Nucleus accumbens (tissue), 56 donors: ENCODE measurements at regions not wholly inside any gene's neighbourhood (a gene's known extent, or its start where the extent isn't known, plus 50 kb on each side); places are given as distances from the start of the nearest gene placed in this dataset.

ENCODE experiments used
- DNase-seq, 56 donors: peaks; one replicate each; lab custom pipeline; 2025; lab: John Stamatoyannopoulos, UW

DNA sequence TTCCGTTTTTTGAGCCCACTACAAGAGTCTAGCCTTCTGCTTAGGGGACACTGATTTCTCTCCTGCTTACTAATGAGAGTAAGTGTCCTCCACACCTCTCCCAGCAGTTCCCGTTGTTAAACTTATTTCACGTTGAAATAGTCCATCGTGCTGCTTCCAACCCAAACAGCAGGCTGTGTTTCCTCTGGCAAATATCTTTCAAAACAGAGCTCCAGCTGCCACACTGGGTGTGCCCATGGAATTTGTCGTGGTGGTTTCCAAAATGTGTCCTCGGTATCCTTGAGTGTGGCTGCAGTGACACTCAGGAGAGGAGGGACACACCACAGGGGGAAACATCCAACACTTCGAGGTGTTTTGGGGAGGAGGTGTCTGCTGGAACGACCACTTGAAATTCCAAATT, 176.5 kb upstream of the RALGAPA2 start:
- DNase-seq, result no peak

DNA sequence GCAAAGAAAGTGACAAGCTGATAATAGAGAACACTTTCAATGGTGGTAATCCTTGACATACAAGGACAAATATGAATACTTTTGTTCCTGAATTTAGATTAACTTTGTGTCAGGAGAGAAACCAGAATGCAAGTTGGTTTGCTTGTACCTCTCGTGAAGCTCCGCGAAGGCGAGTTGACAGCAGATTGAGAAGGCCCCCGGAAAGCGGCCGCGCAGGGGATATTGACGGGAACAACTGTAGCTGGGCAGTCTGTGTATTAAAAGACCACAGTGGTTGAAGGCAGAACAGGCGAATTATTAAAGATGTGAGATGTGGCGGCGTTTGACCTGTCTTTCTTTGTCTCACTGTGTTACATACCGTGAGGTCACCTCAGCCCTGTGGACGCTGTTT, 175.8 kb upstream of the RALGAPA2 start:
- no peak for DNase-seq

DNA sequence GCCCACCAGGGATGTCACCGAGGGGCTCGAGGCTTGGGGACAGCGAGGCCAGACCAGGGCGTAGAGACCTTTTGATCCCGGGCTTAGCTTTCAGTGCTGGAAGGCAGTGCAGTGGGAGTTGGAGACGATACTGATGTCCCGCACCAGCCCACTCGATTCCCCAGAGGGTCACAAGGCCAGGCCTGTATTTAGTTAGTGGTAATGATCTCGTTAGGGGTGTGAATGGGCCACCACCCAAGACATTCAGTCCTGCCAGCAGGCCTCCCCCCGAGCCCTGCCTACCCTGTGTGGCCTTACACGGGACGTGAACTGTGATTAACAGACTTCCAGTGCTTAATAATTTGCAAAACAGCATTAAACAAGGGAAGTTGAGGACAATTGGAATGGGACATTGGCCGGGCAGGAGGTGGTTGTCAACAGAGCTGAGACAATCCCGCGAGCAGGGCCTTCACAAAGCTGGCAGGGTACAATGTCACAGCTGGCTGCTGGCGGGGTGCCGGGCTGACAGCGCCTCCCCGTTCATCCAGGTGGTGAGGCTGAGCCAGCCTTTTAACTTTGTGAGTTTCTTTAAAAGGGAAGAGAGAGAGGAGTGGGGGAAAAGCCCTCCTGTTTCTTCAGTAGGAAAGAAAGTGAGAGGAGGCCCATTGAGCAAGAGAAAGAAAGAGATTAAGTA, 175.3 kb upstream of the RALGAPA2 start:
- DNase-seq, result peak in 4 of 56 donors; percentile 1 to 39 (median 3)

DNA sequence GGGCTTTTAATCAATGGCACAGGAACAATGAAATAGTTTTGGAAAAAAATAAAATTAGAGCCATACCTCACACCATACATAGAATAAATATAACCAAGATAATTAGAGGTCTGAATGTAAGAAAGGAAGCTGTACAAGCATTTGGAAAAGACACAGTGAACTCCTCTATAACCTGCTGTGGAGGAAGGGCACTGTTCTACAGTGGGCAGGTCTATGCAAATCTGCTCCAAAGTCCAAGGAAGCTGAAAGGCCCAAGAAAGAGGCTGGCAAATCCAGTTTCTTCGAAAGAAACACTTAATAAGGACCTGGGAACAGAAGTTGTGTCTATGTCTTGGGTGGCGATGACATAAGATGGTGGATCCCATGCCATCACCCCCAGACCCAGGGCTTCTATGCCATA, 169.4 kb upstream of the RALGAPA2 start:
- no peak for DNase-seq

DNA sequence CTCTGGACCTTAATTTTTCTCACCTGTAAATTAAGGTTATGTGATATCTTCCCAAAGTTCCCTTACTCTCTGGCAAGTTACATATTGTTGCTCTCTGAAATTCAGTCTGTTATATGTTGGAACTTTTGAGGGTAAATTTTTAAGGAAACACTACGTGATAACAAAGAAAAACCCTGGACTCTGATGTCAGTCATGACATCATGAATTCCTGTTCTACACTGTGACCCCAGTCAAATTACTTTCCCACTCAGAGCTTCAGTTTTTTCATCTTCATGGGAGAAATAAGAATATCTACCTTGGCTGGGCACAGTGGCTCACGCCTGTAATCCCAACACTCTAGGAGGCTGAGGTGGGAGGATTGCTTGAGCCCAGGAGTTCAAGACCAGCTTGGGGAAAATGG, 164.6 kb upstream of the RALGAPA2 start:
- DNase-seq, result no peak

DNA sequence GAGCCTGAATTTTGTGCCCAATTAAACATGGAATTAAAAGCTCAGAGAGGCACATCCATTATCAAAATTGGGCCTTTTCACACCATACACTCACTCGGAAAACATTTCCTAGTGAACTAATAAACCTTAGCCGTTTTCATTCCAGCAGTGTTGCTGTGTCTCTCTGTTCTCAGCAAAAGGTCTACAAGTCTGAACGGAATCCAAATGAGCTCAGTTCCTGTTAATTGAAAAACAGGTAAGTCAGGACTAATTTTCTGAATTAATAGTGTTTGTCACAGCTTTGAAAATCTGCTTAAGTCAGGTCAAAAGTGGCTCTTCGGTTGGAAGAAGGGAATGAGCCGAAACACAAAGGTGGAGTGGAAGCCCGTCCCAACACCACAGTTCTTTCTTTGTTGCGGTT, 163.3 kb upstream of the RALGAPA2 start:
- DNase-seq, result no peak

DNA sequence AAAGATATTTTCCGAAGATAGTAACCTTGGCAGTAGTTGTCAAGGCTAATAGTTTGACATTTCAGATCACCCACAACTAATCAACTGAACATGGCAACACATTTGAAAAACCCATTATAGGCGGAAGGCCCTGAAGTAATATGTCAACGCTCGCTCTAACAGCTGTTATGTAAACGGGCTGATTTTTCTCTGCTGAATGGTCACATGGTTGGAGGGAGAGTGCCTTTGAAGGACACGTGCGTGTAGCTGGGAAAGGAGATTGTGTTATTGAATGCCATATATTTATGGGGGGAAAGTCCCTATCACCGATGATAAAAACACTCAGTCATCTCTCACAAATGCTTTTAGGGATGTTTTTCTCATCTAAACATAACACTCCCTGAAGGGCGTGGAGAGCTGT, 160.0 kb upstream of the RALGAPA2 start:
- no peak for DNase-seq

DNA sequence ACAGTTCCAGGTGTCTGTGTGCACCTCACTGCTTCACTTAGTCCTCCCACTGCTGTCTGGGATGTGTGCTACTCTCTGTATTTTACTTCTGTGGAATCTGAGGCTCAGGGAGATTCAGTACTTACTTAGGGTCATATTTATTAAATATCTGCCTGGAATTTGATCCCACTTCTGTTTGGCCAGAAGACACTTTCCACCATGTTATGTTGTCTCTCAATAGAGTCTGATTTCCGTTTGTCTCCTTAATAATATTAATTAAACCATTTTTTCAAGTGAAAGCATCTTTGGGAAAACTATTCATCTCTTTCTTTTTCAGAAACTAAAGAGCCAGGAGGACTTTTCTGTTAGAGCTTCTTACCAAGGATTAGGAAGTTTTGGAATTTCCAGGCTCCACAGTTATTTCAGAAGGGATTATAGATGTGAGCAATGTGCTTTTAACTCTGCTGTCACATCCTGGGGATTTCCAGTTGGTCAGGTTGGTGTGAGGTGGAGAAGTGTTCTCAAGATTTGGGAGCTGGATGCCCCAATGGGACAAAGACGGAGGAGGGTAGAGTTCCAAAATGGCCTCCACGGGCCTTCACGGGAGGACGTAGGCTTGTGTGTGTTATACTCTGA, 156.8 kb upstream of the RALGAPA2 start:
- no peak for DNase-seq

DNA sequence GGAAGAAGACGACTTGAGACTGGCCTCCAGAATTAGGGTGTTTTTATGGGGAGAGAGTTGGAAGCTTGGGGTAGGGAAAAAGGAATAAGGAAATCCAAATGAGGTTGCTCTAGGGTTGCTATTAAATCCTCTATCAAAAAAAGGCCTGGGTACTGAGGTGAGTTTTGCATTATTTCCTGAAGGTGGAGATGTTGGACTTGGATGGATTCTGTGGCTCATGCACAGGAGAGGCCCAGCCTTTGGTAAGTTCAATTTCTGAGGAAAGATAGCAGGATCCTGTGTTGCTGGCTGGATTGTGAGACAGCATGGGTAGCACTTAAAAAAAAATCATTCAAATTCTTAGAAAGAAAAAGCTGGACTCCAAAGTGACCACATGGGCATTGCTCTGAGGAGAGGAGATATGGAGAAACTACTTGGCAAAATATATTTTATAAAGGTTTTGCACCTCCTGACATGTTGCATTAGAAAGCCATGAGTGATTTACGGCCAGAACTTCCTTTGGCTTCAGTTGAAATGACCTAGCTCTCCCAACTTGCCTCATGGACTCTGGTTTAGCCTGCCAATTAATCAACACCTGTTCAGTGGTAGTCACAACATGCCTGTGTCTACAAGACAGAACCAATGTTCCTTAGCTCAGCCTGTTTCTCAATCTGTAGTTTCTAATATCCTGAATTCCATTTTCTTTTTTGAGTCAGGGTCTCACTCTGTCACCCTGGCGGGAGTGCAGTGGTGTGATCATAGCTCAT, 152.1 kb upstream of the RALGAPA2 start:
- DNase-seq, result peak in 3 of 56 donors; percentile 6 to 12 (median 9)

DNA sequence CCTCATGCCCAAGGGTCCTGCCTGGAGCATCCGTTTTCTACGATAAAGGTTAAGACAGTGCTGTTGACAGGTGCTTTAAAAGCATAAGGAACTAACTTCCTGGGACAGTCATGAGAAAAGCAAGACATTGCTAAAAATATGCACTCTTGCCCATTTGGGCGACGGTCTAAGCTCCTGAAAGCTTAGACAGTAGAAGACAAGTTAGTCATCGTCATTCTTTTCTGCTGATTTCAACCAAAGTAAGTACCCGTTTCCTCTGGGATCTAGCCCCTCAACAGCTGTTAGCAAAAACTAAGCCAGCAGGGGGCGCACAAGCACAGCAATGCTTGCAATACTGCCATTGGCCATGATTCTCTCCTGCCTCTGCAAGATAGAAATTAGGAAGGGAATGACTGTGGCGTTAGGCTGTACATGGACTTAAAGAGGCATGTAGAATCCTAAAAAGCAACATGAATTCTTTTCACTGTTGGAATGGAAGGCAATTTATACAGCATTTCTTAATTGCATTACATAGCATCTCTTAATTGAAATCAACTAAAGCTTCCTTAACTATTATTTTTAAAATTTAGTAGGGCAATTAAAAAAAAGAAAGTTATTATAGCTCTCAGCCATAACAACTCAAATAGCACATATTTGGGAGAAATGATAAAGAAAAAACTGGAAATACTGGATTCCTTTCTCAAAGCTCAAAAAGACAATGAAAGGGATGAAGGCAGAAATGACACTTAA, 147.8 kb upstream of the RALGAPA2 start:
- DNase-seq, result peak in 54 of 56 donors; percentile 13 to 96 (median 78)

DNA sequence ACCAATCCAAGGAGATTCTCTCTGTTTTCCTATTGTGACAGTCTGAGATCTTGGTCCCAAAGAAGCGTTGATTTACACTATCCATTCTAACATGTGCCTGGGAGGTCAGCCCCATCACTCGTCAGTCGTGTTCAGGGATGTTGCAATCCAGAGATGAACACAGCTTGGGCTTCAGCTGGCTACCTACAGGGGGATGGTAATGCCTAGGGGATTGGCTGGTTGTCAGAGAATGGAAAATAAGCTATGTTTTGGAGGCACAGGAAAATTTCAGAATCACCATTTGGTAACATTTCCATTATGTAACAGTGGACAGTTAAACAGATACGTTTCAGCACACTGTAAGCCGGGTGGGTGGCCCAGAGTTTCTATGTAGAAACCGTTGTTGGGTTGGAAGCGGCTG, 147.1 kb upstream of the RALGAPA2 start:
- no peak for DNase-seq

DNA sequence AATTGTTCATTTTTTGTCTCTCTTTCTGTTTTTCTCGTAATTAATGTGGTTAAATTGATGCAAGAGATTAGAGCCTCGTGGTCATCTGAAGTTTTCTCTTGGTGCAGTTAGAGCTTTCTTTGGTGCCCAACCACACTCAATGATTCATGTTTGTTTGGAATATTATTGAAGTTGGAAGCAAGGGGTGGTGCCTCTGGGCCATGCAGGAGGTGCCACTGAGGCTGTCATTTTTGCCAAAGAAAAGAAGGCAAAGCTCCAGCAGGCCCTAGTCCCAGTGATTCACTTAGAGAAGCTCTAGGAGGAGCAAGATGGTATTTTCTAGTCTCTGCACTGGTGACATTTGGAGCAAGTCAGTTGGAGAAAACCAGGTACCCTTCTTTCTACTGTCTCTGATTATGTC, 144.5 kb upstream of the RALGAPA2 start:
- DNase-seq, result no peak

DNA sequence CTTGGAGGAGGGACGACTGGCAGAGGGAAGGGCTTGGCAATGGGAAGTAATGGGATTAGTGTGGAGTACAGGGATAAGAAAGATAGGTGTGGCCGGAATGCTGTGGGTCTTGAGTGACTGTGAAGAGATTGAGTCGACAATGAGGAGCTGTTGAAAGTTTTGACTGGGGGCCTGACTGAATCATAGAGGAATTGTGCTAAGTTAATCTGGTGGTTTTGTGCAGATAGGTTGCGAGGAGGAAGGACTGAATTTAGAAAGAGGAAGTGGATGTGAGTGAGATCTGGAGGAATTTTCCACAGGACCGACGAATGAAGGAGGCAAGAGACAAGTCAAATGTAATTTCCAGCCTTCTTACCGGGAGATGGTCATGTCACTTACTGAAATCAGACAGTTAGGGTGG, 143.9 kb upstream of the RALGAPA2 start:
- no peak for DNase-seq

DNA sequence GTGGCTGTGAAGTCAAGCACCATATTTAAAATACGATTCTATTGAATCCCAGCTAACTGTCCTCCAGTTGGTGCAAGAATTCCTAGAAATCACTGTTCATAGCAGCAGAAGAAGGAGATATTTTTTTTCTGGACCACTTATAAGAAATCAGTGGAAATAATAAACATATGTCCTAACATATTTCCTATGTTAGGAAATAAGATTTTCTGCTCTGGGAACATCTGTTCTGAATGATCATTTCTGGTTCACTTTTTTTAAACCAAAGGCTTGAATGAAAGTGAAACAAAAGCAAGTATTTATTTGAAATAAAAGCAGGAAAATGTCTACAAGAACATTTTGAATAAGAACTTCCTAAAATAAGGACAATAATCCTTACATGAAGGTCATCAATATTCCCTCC, 138.9 kb upstream of the RALGAPA2 start:
- DNase-seq, result no peak

DNA sequence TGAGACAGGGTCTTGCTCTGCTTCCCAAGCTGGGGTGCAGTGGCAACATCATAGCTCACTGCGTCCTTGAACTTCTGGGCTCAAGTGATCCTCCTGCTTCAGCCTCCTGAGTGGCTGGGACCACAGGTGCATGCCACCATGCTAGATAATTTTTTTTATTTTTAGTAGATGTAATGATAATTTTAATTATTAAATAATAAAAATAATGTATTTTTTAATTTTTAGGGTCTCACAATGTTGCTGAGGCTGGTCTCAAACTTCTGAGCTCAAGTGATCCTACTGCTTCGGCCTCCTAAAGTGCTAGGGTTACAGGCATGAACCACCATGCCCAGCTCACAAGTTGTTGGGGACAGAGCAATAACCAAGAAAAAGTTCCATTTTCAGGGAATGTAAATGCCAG, 138.0 kb upstream of the RALGAPA2 start:
- no peak for DNase-seq

DNA sequence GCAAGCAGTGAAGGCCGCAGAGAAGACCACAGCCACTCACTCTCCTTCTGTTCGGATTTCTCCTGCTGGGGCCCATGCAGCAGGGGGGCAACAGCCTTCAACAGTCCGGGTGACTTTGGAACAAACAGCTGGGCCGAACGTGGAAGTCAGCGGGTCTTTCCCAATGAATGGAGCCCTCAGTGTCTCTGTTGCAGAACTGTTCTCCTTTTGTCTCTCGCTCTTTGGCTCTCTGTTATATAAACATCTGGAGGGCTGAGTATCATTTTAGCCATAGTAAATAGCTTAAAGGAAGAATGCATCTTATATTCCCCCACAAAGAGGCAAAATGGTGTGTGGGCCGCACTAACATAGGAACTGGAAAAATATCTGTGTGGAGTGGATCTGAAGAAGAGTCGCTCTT, 136.7 kb upstream of the RALGAPA2 start:
- peak in 52 of 56 donors; percentile 9 to 89 (median 72) for DNase-seq

DNA sequence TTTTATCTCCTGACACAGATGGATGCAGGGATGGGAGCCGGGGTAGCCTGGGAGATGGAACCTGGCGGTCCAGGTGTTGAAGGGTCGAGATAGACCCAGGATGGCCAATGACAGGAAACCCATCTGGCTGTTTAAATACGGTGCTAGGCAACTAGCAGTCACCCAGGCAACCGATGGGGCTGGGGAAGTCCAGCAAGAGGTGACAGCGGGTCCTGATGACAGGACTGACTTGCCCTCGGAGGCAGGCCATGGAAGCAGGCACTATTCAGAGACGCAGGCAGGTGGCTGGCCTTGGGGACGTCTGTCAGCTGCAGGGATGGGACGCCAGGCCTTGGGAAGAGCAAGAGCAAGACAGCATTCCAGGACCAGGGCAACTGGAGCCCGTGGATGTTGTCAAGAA, 135.4 kb upstream of the RALGAPA2 start:
- no peak for DNase-seq

DNA sequence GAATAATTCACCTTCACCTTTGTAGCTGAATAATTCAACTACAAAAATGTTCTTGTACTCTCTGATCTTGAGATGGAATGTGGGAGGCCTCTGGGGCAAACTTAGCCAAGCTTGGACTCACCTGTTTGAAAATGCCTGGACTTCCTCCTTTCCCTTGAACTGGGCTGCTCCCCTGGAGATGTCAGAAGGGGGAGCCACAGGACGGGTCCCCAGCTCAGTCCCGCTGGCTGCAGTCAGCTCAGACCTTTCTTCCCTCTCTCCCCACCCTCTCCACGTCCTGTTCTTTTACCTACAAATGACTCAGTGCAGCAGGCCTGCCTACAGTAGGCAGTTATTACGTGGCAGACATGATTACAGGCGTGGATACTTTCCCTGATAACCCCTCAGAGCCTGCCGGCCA, 131.5 kb upstream of the RALGAPA2 start:
- DNase-seq, result peak in 1 of 56 donors; percentile 12

DNA sequence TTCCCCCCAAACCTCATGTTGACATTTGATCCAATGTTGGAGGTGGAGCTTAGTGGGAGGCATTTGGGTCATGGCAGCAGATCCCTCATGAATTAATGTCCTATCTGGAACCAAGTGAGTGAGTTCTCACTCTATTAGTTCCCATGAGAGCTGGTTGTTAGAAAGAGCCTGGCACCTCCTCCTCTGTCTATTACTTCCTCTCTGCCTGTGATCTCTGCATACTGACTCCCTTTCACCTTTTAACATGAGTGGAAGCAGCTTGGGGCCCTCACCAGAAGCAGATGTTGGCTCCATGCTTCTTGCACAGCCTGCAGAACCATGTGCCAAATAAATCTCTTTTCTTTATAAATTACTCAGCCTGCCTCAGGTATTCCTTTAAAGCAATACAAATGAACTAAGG, 127.3 kb upstream of the RALGAPA2 start:
- no peak for DNase-seq

DNA sequence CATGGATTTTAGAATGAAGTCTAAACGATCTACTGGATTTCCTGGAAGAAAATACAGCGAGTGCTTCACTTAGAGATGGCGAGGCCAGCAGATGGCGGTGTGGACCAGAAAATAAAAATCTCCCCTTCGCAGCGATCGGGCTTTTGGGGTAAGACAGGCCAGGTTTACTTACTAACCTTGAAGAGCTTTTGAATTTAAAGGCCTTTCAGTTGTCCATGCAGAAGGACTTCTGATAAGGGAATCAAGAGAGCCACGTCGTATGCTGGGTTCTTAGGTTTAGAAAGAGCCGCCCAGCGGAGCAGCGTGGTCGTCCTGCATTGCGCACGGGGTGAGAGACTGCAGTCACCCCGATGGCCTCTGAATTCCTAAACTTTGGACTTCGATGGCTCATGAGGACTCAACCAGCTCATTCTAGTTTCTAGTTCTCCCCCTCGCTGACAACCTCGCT, 125.2 kb upstream of the RALGAPA2 start:
- peak in 46 of 56 donors; percentile 12 to 83 (median 50) for DNase-seq

DNA sequence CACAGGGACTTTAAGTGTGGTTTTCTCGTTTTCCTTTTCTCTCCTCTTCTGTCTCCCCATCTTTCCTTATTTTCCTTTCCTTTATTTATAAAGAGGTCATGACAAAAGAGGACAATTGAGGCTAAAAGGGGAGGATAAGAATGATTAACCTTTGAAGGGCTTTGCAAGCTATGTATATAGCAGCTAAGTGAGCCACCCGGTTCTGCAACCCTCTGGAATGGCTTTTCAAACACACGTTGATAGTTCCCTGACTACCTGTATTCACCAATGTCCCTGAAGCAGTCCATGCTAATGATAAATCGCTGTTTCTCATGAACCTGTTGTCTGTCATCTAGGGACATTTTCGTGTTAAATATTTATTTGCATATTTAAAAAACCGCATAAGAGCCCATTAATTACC, 124.4 kb upstream of the RALGAPA2 start:
- DNase-seq, result no peak
